GM18502 (cell line): ENCODE measurements at regions not wholly inside any gene's neighbourhood (a gene's known extent, or its start where the extent isn't known, plus 50 kb on each side); places are given as distances from the start of the nearest gene placed in this dataset.
"Not testable (repeated sequence)": the region's sequence is repeated elsewhere in the genome, so short reads cannot be mapped to it uniquely, and the experiment has no call there.

ENCODE experiments used
- ATAC-seq: cut with Tn5 transposase; IDR thresholded peaks from one replicate; pipeline ENCODE4 v1.9.1; 2021; ENCODE audit warnings: mild to moderate bottlenecking; ENCODE audit not compliant: unreplicated experiment, poor library complexity

- no peak for ATAC-seq
These were observed 682.8 kb upstream of the NRP1 start for GRCh38 chr10:34017281-34017680.

GRCh38 chr10:34016576-34016975, 682.1 kb upstream of the NRP1 start:
- ATAC-seq: no peak

GRCh38 chr10:34015700-34016099, 681.2 kb upstream of the NRP1 start:
- ATAC-seq: no peak

GRCh38 chr10:34013235-34013634, 678.8 kb upstream of the NRP1 start:
- no peak for ATAC-seq

GRCh38 chr10:34010891-34011290, 676.4 kb upstream of the NRP1 start:
- no peak for ATAC-seq

- ATAC-seq: not testable (repeated sequence)
These were observed 675.8 kb upstream of the NRP1 start for GRCh38 chr10:34010228-34010627.

GRCh38 chr10:34008656-34009055, 674.2 kb upstream of the NRP1 start:
- no peak for ATAC-seq

- ATAC-seq: no peak
These were observed 672.0 kb upstream of the NRP1 start for GRCh38 chr10:34006471-34006870.

GRCh38 chr10:34003561-34003960, 669.1 kb upstream of the NRP1 start:
- ATAC-seq: no peak

- no peak for ATAC-seq
These were observed 668.4 kb upstream of the NRP1 start for GRCh38 chr10:34002896-34003295.

- ATAC-seq: no peak
These were observed 667.4 kb upstream of the NRP1 start for GRCh38 chr10:34001831-34002230.

- ATAC-seq: no peak
These were observed 666.7 kb upstream of the NRP1 start for GRCh38 chr10:34001087-34001580.

- ATAC-seq: no peak
These were observed 659.5 kb upstream of the NRP1 start for GRCh38 chr10:33993917-33994316.

- ATAC-seq: no peak
These were observed 657.5 kb upstream of the NRP1 start for GRCh38 chr10:33991924-33992323.

- ATAC-seq: no peak
These were observed 652.0 kb upstream of the NRP1 start for GRCh38 chr10:33986515-33986914.

- ATAC-seq: no peak
These were observed 651.5 kb upstream of the NRP1 start for GRCh38 chr10:33986016-33986415.

GRCh38 chr10:33982995-33983394, 648.5 kb upstream of the NRP1 start:
- no peak for ATAC-seq

- no peak for ATAC-seq
These were observed 646.8 kb upstream of the NRP1 start for GRCh38 chr10:33981301-33981700.

GRCh38 chr10:33979195-33979594, 644.7 kb upstream of the NRP1 start:
- no peak for ATAC-seq

GRCh38 chr10:33975481-33975880, 641.0 kb upstream of the NRP1 start:
- ATAC-seq: no peak

- ATAC-seq: no peak
These were observed 640.6 kb upstream of the NRP1 start for GRCh38 chr10:33974976-33975478.

GRCh38 chr10:33968983-33969382, 634.5 kb upstream of the NRP1 start:
- no peak for ATAC-seq

GRCh38 chr10:33967606-33968120, 633.2 kb upstream of the NRP1 start:
- no peak for ATAC-seq
